OCI-LY7 (cell line): ENCODE measurements at regions not wholly inside any gene's neighbourhood (a gene's known extent, or its start where the extent isn't known, plus 50 kb on each side); places are given as distances from the start of the nearest gene placed in this dataset.

ENCODE experiments used
- CTCF ChIP-seq: fragments of 200-600 bp; sonication (generic); conservative IDR thresholded peaks from 2 replicates; pipeline ENCODE4 v1.5.1; 2014; ENCODE audit warnings: mild to moderate bottlenecking, antibody characterized with exemption, low read length, moderate library complexity, mixed read lengths
- EZH2phosphoT487 ChIP-seq: fragments of 200-600 bp; sonication (generic); IDR thresholded peaks from 2 replicates; pipeline ENCODE4 v1.6.1; 2018; ENCODE audit warnings: low read depth, borderline replicate concordance, mild to moderate bottlenecking, mixed run types, antibody characterized with exemption, low read length, moderate library complexity, mixed read lengths

GRCh38 chr5:56514245-56514644 is 281.1 kb upstream of the ANKRD55 start:
- TF ChIP-seq CTCF (no peak), EZH2phosphoT487 (no peak)
